Upper lobe of right lung (tissue), 1 donor: ENCODE measurements at regions not wholly inside any gene's neighbourhood (a gene's known extent, or its start where the extent isn't known, plus 50 kb on each side); places are given as distances from the start of the nearest gene placed in this dataset.

Source experiments
- ATAC-seq: fragments of 200-7000 bp; cut with Tn5 transposase; one replicate; pipeline ENCODE4 v1.9.1; 2020; ENCODE audit warnings: mild to moderate bottlenecking, moderate library complexity
- DNase-seq: peaks from one replicate; pipeline ENCODE4 v3.0.0-alpha.2; 2020
- H3K27ac ChIP-seq: fragments of 200-600 bp; one replicate; pipeline ENCODE4 v1.8.0; 2022
- H3K27me3 ChIP-seq: fragments of 200-600 bp; one replicate; pipeline ENCODE4 v1.8.0; 2022; ENCODE audit warnings: mild to moderate bottlenecking
- H3K36me3 ChIP-seq: fragments of 200-600 bp; one replicate; pipeline ENCODE4 v1.8.0; 2022
- H3K4me1 ChIP-seq: fragments of 200-600 bp; one replicate; pipeline ENCODE4 v1.8.0; 2022
- H3K4me3 ChIP-seq: fragments of 200-600 bp; one replicate; pipeline ENCODE4 v1.8.0; 2022; ENCODE audit warnings: mild to moderate bottlenecking
- H3K9me3 ChIP-seq: fragments of 200-600 bp; one replicate; pipeline ENCODE4 v1.8.0; 2022
- intact Hi-C: fragments of 100-400 bp; cut with DNase I; formaldehyde crosslinking; loops from one replicate; pipeline ENCODE4 v1.11.0; 2022
- TF ChIP-seq, protein P1 (sequence below): fragments of 200-600 bp; IDR thresholded peaks from one replicate; pipeline ENCODE4 v1.8.0; 2022; ENCODE audit warnings: antibody characterized with exemption
- donor health status: DM: no; HTN: yes; CAD: no; lungs with severe emphysema.

DNA sequence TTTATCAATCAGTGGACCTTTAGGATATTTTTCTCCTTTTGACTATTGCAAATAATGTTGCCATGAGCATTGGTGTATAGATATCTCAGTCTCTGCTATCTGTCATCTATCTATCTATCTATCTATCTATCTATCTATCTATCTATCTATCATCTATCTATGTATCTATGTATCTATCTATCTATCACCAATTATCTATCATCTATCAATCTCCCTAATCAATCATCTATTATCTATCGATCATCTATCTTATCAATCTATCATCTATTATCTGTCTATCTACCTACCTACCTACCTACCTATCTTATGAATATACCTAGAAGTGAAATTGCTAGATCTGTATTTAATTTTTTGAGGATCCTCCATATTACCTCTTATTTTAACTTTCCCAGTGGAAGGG, 69.6 kb downstream of the EMX2 start:
- Histone ChIP-seq H3K9me3 (no peaks in the 10 kb centered on the region), H3K36me3 (no peaks in the 10 kb centered on the region), H3K4me1 (no peaks in the 10 kb centered on the region), H3K27ac (no peak overlapping the region), H3K4me3 (no peak overlapping the region), H3K27me3 (peaks cover 13% of the 10 kb centered on the region)
- TF ChIP-seq, protein P1, sequence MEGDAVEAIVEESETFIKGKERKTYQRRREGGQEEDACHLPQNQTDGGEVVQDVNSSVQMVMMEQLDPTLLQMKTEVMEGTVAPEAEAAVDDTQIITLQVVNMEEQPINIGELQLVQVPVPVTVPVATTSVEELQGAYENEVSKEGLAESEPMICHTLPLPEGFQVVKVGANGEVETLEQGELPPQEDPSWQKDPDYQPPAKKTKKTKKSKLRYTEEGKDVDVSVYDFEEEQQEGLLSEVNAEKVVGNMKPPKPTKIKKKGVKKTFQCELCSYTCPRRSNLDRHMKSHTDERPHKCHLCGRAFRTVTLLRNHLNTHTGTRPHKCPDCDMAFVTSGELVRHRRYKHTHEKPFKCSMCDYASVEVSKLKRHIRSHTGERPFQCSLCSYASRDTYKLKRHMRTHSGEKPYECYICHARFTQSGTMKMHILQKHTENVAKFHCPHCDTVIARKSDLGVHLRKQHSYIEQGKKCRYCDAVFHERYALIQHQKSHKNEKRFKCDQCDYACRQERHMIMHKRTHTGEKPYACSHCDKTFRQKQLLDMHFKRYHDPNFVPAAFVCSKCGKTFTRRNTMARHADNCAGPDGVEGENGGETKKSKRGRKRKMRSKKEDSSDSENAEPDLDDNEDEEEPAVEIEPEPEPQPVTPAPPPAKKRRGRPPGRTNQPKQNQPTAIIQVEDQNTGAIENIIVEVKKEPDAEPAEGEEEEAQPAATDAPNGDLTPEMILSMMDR: no peak
- intact Hi-C loops: no loop called here
- DNase-seq: no peak
- no peak for ATAC-seq

DNA sequence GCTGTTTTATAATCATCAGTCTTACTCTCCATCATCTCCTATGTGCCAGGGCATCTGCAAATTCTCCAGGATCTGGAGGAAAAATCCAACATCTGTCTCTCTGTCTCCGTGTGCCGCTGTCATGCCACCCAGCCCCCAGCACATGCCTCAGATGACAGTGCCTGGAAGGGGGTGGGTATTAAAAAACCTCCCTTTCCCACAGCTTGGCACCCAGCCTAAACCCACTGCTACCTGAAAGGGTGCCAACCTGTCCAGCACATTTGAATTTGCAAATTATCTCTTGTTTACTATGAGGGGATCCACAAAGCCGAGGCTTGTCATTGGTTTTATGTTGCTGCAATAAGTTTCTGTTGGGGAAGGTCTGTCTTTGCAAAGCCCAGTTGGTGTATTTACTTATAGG, 73.1 kb downstream of the EMX2 start:
- Histone ChIP-seq H3K36me3 (no peaks in the 10 kb centered on the region), H3K27ac (no peak overlapping the region), H3K4me3 (no peak overlapping the region), H3K4me1 (no peaks in the 10 kb centered on the region), H3K9me3 (no peaks in the 10 kb centered on the region), H3K27me3 (peaks cover 15% of the 10 kb centered on the region)
- intact Hi-C loops: no loop called here
- TF ChIP-seq, protein P1: no peak
- DNase-seq: no peak
- ATAC-seq: no peak

DNA sequence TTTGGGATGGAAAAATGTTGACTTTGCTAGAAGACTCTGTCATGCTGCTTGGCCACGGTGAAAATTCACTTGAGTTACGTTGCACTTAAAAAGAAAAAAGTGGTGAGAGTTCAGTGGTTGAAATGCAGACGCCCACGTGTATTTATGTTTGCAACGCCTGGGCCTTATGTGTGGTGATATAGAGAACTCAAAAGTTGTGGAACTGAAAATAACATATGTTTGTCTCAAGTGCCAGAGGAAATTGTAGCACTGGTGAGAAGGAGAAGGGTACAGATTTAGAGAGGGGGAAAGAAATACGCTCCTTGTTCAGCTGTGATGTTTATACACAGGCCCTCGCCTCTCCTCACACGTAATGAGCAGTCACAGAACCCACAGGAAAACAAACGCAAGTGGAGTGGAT, 73.6 kb downstream of the EMX2 start:
- Histone ChIP-seq H3K9me3 (no peaks in the 10 kb centered on the region), H3K4me3 (no peak overlapping the region), H3K27me3 (peaks cover 18% of the 10 kb centered on the region), H3K4me1 (no peaks in the 10 kb centered on the region), H3K27ac (no peak overlapping the region), H3K36me3 (no peaks in the 10 kb centered on the region)
- no peak for DNase-seq
- no peak for ATAC-seq
- intact Hi-C loops: no loop called here
- TF ChIP-seq, protein P1: no peak

DNA sequence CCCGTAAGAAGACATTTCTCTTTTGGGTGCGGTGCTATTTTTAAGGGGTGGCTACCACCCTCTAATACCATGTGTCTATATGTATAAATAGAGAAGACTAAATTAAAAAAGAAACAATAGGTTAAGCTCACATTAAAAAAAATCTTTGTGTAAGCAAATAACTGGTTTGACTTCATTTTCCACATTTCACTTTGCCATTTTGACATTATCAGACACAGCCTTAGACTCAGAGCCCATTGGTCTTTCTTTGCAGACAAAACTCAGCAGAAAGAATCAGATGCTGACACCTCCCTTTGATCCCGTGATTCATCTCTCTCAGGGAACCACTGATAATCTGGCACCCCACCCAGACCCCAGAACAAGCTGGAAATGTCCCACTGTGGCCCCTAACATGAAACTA, 74.5 kb downstream of the EMX2 start:
- ATAC-seq (no peak), DNase-seq (no peak)
- Histone ChIP-seq H3K27me3 (peaks cover 18% of the 10 kb centered on the region), H3K9me3 (no peaks in the 10 kb centered on the region), H3K4me1 (no peaks in the 10 kb centered on the region), H3K27ac (no peak overlapping the region), H3K36me3 (no peaks in the 10 kb centered on the region), H3K4me3 (no peak overlapping the region)
- intact Hi-C loops: no loop called here
- TF ChIP-seq, protein P1: no peak

DNA sequence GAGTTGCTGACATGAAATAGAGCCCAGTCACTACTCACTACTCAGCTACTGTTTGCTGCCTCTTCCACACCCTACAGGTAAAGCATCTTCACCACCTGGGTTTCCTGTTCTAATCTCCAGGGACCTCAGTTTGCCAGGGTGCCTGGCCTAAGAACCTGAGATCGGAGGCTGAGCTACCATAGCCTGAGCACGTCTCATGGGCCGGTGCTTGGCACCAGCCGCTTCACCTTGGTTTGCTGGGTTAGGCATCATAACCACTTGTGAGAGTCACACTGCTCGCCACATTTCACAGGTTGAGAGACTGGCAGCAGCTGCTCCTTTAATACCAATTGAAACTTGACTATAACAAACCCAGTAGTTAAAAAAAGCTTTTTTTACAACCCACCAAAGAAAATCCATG, 75.1 kb downstream of the EMX2 start:
- H3K27ac ChIP-seq: no peak overlapping the region
- no peak for DNase-seq
- peaks cover 15% of the 10 kb centered on the region for H3K27me3 ChIP-seq
- TF ChIP-seq, protein P1: no peak
- no peaks in the 10 kb centered on the region for H3K36me3 ChIP-seq
- ATAC-seq: no peak
- H3K4me3 ChIP-seq: no peak overlapping the region
- intact Hi-C loops: no loop called here
- H3K4me1 ChIP-seq: no peaks in the 10 kb centered on the region
- H3K9me3 ChIP-seq: no peaks in the 10 kb centered on the region

DNA sequence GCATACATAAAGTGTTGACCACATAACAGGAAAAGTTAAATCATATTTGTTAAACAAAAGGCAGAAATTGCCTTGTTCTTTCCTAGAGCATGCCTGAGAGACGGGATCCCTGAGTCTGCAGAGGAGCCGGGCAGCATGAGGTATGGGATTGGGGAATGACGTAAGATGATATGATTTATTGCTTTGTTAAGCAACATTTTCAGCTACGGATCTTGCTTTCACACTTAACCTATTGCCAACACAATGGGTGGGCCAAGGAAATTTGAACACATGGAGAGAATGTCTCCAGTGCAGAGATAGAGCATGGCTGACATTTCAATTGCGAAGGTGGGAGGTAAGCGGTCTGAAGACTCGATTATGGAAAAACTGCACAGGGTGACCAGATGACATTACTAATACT, 76.7 kb downstream of the EMX2 start:
- no peak for ATAC-seq
- intact Hi-C loops: no loop called here

More for the DNA sequence above, 76.7 kb downstream of the EMX2 start:
- TF ChIP-seq, protein P1: no peak
- Histone ChIP-seq H3K36me3 (no peaks in the 10 kb centered on the region), H3K4me1 (no peaks in the 10 kb centered on the region), H3K27me3 (peaks cover 5% of the 10 kb centered on the region), H3K27ac (no peak overlapping the region), H3K4me3 (no peak overlapping the region), H3K9me3 (no peaks in the 10 kb centered on the region)
- no peak for DNase-seq
